SH-SY5Y (cell line): ENCODE measurements at regions not wholly inside any gene's neighbourhood (a gene's known extent, or its start where the extent isn't known, plus 50 kb on each side); places are given as distances from the start of the nearest gene placed in this dataset.

ENCODE experiments used
- GATA2 ChIP-seq: IDR thresholded peaks from 2 replicates; pipeline ENCODE4 v1.6.1; 2011; ENCODE audit warnings: mild to moderate bottlenecking, low read depth, low read length
- GATA3 ChIP-seq: IDR thresholded peaks from 2 replicates; pipeline ENCODE4 v1.6.1; 2011; ENCODE audit warnings: low read depth, mild to moderate bottlenecking, low read length, moderate library complexity

GRCh38 chr14:105918496-105919262, 392.3 kb downstream of the TMEM121 start:
- no peak for TF ChIP-seq GATA2
- no peak for TF ChIP-seq GATA3

GRCh38 chr14:105919458-105920150, 393.2 kb downstream of the TMEM121 start:
- no peak for TF ChIP-seq GATA3
- TF ChIP-seq GATA2, result no peak

- no peak for TF ChIP-seq GATA2
- TF ChIP-seq GATA3, result no peak
Observed at GRCh38 chr14:105924951-105925591, 398.7 kb downstream of the TMEM121 start.

- no peak for TF ChIP-seq GATA3
- TF ChIP-seq GATA2, result no peak
Observed at GRCh38 chr14:105925615-105926372, 399.4 kb downstream of the TMEM121 start.

DNA sequence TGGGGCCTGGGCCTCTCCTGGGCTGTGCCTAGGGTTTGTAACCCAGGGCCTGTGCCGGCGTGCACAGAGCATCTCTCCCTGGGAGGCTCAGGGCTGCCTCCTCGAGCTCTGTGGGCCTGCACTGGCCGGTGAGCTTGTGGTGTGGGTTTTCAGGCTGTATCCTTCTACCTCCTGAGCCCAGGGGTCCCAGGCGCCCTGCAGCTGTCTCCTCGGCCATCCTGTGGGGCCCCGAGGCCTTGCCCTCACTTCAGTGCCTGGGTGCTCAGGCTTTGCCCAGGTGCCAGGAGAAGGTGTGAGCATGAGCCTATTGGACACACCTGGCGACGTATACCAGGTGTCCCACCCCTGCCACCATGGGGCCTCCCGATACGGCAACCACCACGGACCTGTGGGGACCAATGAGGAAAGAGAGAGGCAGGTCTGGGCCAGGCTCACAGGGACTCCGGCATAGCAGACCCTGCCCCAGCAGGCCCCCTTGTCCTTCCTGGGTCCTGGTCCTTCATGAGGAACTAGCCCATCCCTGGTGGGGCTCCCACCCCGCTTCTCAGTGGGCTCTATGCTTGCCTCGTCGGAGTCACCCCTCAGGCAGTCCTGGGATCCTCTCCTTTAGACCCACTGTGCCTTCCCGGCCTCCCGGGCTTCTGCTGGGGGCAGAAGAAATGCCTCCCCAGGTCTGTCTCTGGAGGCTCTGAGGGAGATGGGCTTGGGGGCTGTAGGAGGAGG, 400.2 kb downstream of the TMEM121 start:
- TF ChIP-seq GATA3 (no peak), GATA2 (no peak)

- TF ChIP-seq GATA2 (no peak), GATA3 (no peak)
Observed at GRCh38 chr14:105927096-105928060, 401.0 kb downstream of the TMEM121 start.

- TF ChIP-seq GATA2 (no peak), GATA3 (no peak)
Observed at GRCh38 chr14:105929327-105930081, 403.1 kb downstream of the TMEM121 start.

DNA sequence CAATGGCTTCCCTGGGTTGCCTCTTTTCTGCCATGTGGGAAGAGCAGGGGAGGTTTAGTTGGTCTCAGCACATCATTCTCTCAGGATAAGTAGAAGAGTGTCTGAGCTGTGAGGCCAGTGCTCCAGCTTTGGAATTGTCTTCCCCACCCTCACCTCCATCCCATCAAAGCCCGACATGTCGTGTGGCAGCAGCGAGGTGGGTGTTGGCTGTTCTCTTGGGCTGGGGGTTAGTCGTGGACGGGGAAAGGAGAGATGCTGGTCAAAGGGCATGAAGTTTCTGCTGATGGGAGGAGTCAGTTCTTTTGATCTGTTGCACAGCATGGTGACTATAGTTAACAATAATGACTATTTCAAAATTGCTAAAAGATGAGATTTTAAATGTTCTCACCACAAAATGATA, 404.2 kb downstream of the TMEM121 start:
- TF ChIP-seq GATA2 (no peak), GATA3 (no peak)

GRCh38 chr14:105931808-105932483, 405.6 kb downstream of the TMEM121 start:
- TF ChIP-seq GATA3, result no peak
- TF ChIP-seq GATA2, result no peak

GRCh38 chr14:105933238-105933637, 406.9 kb downstream of the TMEM121 start:
- no peak for TF ChIP-seq GATA3
- TF ChIP-seq GATA2, result no peak

- TF ChIP-seq GATA3 (no peak), GATA2 (no peak)
Observed at GRCh38 chr14:105935384-105935783, 409.0 kb downstream of the TMEM121 start.
